ENCODE measurements at regions not wholly inside any gene's neighbourhood (a gene's known extent, or its start where the extent isn't known, plus 50 kb on each side); places are given as distances from the start of the nearest gene placed in this dataset.
"Not testable (repeated sequence)": the region's sequence is repeated elsewhere in the genome, so short reads cannot be mapped to it uniquely, and the experiment has no call there.

- no peak for DNase-seq (ENCODE audit: low read depth)
Observed at GRCh38 chr16:9343276-9343675, 251.8 kb downstream of the HAPSTR1 start.

GRCh38 chr16:9344508-9344907 is 253.1 kb downstream of the HAPSTR1 start:
- no peak for DNase-seq (ENCODE audit: low read depth)

- DNase-seq (ENCODE audit: low read depth), result no peak
Observed at GRCh38 chr16:9345046-9345445, 253.6 kb downstream of the HAPSTR1 start.

GRCh38 chr16:9345880-9346279 is 254.4 kb downstream of the HAPSTR1 start:
- no peak for DNase-seq (ENCODE audit: low read depth)

GRCh38 chr16:9348912-9349311 is 257.5 kb downstream of the HAPSTR1 start:
- DNase-seq (ENCODE audit: low read depth), result no peak

- not testable (repeated sequence) for DNase-seq (ENCODE audit: low read depth)
Observed at GRCh38 chr16:9349373-9349960, 258.0 kb downstream of the HAPSTR1 start.

GRCh38 chr16:9350119-9350799 is 258.8 kb downstream of the HAPSTR1 start:
- not testable (repeated sequence) for DNase-seq (ENCODE audit: low read depth)

GRCh38 chr16:9351440-9351839 is 260.0 kb downstream of the HAPSTR1 start:
- DNase-seq (ENCODE audit: low read depth), result no peak

- DNase-seq (ENCODE audit: low read depth), result no peak
Observed at GRCh38 chr16:9351841-9352434, 260.5 kb downstream of the HAPSTR1 start.

- DNase-seq (ENCODE audit: low read depth), result no peak
Observed at GRCh38 chr16:9357829-9358228, 266.4 kb downstream of the HAPSTR1 start.

- DNase-seq (ENCODE audit: low read depth), result no peak
Observed at GRCh38 chr16:9360075-9360474, 268.6 kb downstream of the HAPSTR1 start.

- no peak for DNase-seq (ENCODE audit: low read depth)
Observed at GRCh38 chr16:9362050-9362449, 270.6 kb downstream of the HAPSTR1 start.

GRCh38 chr16:9362604-9363003 is 271.2 kb downstream of the HAPSTR1 start:
- DNase-seq (ENCODE audit: low read depth), result no peak

- DNase-seq (ENCODE audit: low read depth), result no peak
Observed at GRCh38 chr16:9363520-9363919, 272.1 kb downstream of the HAPSTR1 start.

GRCh38 chr16:9364721-9365369 is 273.4 kb downstream of the HAPSTR1 start:
- DNase-seq (ENCODE audit: low read depth), result no peak

- DNase-seq (ENCODE audit: low read depth), result no peak
Observed at GRCh38 chr16:9365370-9365728, 273.9 kb downstream of the HAPSTR1 start.

GRCh38 chr16:9366048-9366969 is 274.9 kb downstream of the HAPSTR1 start:
- DNase-seq (ENCODE audit: low read depth), result no peak

- no peak for DNase-seq (ENCODE audit: low read depth)
Observed at GRCh38 chr16:9370061-9370491, 278.6 kb downstream of the HAPSTR1 start.

- DNase-seq (ENCODE audit: low read depth), result no peak
Observed at GRCh38 chr16:9371713-9372448, 280.4 kb downstream of the HAPSTR1 start.

- DNase-seq (ENCODE audit: low read depth), result no peak
Observed at GRCh38 chr16:9372934-9373890, 281.8 kb downstream of the HAPSTR1 start.

Data from non-pigmented ciliary epithelial cell (primary cell).